ENCODE measurements at regions not wholly inside any gene's neighbourhood (a gene's known extent, or its start where the extent isn't known, plus 50 kb on each side); places are given as distances from the start of the nearest gene placed in this dataset.
"Not testable (repeated sequence)": the region's sequence is repeated elsewhere in the genome, so short reads cannot be mapped to it uniquely, and the experiment has no call there.

DNA sequence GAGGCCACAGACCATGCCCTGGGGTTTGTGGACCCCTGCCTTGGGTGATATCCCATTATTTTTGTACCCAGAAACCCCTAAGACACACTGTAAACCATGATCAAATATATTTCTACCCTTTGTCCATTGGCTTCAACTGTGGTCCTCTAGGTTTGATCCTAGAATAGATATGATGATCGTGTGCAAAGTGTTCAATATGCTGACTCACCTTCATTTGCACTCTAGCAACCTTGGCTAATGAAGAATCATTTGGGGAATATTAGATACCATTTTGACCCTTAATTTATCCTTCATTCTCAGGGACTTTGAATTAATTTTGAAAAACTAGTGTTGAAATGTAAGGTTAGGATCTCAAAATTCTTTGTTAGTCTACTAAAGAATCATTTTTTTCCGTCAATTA, 73.1 kb upstream of the RAP1B start:
- intact Hi-C loops (cut with DNase I) = no loop called here
- Histone ChIP-seq H3K36me3 (no peaks in the 10 kb centered on the region), H3K9me3 (peaks cover 0 to 4% (median 0%) of the 10 kb centered on the region in 4 donors), H3K4me3 (no peak overlapping the region), H3K27me3 (no peaks in the 10 kb centered on the region), H3K27ac (no peak overlapping the region), H3K4me1 (peaks cover 0 to 16% (median 6%) of the 10 kb centered on the region in 4 donors)
- no peak for TF ChIP-seq EP300 (IDR thresholded peaks at IDR 0.05)
- DNase-seq = no peak
- WGBS, 2 donors = 96 to 98% methylated on average over 2 of the region's 2 CpGs

DNA sequence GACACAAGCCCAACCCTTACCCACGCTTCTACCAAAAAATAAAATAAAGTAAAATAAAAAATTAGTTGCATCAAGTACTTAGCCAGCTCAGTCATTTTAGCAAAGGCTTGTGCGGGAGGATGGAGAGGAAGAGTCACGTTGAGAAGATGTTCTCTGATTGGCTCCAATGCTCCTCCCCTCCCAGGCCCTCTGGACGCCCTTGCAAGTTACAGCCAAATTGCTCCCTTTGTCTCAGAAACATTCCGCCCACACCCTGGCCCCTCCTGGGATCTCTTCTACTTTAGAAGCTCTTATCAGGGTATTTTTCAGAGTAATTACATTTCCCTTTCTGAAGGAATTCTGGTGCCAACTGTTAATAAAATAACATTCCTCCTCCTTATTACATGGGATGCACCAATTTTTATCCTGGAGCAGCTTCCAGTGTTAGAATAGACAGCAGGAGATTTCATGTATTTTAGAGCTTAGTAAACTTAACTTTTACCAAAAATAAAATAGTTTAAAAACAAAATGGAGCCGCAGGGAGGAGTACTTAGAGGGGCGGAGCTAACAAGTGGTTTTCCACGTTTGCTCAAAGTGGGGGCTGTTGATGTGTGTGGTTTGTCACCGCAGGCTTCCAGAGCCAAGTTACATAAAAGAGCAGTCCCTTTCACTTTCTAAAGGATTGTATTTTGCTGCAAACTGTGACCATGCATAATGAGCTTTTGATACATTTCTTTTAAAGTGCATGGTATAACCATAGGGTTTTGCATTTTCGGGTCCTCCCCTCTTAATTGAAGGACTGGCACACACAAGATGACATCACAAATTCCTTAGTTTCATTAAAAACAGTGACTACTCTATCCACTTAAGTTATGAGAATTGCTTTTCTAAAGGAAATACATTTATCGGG, 71.7 kb upstream of the RAP1B start:
- H3K27me3 ChIP-seq = no peaks in the 10 kb centered on the region
- TF ChIP-seq, protein P1, sequence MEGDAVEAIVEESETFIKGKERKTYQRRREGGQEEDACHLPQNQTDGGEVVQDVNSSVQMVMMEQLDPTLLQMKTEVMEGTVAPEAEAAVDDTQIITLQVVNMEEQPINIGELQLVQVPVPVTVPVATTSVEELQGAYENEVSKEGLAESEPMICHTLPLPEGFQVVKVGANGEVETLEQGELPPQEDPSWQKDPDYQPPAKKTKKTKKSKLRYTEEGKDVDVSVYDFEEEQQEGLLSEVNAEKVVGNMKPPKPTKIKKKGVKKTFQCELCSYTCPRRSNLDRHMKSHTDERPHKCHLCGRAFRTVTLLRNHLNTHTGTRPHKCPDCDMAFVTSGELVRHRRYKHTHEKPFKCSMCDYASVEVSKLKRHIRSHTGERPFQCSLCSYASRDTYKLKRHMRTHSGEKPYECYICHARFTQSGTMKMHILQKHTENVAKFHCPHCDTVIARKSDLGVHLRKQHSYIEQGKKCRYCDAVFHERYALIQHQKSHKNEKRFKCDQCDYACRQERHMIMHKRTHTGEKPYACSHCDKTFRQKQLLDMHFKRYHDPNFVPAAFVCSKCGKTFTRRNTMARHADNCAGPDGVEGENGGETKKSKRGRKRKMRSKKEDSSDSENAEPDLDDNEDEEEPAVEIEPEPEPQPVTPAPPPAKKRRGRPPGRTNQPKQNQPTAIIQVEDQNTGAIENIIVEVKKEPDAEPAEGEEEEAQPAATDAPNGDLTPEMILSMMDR (IDR thresholded peaks at IDR 0.05) = no peak
- TF ChIP-seq POLR2AphosphoS5 (IDR thresholded peaks at IDR 0.05) (no peak), EP300 (IDR thresholded peaks at IDR 0.05) (no peak), POLR2A (IDR thresholded peaks at IDR 0.05) (no peak)
- H3K9me3 ChIP-seq = no peaks in the 10 kb centered on the region
- H3K27ac ChIP-seq = peak overlapping the region; percentile 56 to 69 (median 62)
- 34 to 59% methylated on average over 11 of the region's 11 CpGs for WGBS, 2 donors
- peak; percentile 80 for DNase-seq
- peak overlapping the region in 3 of 4 donors; percentile 20 to 26 (median 20) for H3K4me3 ChIP-seq
- H3K4me1 ChIP-seq = peaks cover 0 to 16% (median 6%) of the 10 kb centered on the region in 4 donors
- H3K36me3 ChIP-seq = no peaks in the 10 kb centered on the region
- intact Hi-C loops (cut with DNase I) = no loop called here

DNA sequence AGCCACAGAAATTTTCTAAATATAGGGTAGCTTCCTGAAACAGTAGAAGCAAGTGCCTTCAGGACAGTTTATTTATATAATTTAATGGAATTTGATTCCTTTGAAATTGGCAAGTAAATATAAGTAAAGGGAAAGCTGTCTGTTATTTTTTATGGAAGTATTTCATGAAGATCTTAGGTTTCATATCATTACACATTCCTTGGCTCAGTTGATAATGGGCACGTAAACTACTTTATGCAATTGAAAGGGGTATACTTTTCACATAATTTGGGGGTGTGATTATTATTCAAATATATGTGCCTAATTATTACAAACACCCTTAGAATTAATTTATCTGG, 71.1 kb upstream of the RAP1B start:
- no peaks in the 10 kb centered on the region for H3K9me3 ChIP-seq
- no peaks in the 10 kb centered on the region for H3K36me3 ChIP-seq
- peaks cover 0 to 16% (median 6%) of the 10 kb centered on the region in 4 donors for H3K4me1 ChIP-seq
- TF ChIP-seq, protein P1 (IDR thresholded peaks at IDR 0.05) = no peak
- TF ChIP-seq POLR2AphosphoS5 (IDR thresholded peaks at IDR 0.05) (no peak), EP300 (IDR thresholded peaks at IDR 0.05) (no peak), POLR2A (IDR thresholded peaks at IDR 0.05) (no peak)
- peak overlapping the region in 3 of 4 donors; percentile 20 to 26 (median 20) for H3K4me3 ChIP-seq
- peak overlapping the region; percentile 56 to 69 (median 62) for H3K27ac ChIP-seq
- H3K27me3 ChIP-seq = no peaks in the 10 kb centered on the region
- WGBS, 2 donors = 77 to 91% methylated on average over 1 of the region's 1 CpG
- intact Hi-C loops (cut with DNase I) = no loop called here
- DNase-seq = no peak

DNA sequence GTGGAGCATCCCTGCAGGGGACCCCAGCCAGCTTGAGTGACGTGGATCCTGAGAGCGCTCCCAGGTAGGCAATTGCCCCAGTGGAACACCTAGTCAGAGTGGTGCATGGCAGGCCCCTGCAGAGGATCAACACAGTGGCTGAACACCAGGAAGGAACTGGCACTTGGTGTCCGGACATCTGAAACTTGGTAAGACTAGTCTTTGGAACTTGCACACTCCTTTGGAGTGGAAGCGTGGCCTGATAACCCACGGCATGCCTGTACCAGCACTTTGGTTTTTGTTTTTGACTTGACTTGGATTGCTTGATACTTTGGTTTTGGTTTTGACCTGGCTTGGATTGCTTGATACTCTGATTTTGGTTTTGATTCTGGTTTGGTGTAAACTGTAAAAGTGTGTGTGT, 69.9 kb upstream of the RAP1B start:
- H3K36me3 ChIP-seq; H3K9me3 ChIP-seq; DNase-seq; H3K4me3 ChIP-seq; H3K27me3 ChIP-seq; intact Hi-C loops (cut with DNase I); H3K27ac ChIP-seq: not testable (repeated sequence)
- WGBS, 2 donors = 95 to 97% methylated on average over 5 of the region's 5 CpGs
- H3K4me1 ChIP-seq = peaks cover 0 to 16% (median 6%) of the 10 kb centered on the region in 4 donors

GRCh38 chr12:68547318-68547717, 63.4 kb upstream of the RAP1B start:
- intact Hi-C loops (cut with DNase I); H3K4me3 ChIP-seq; DNase-seq; H3K27me3 ChIP-seq; H3K9me3 ChIP-seq; H3K4me1 ChIP-seq; H3K27ac ChIP-seq; H3K36me3 ChIP-seq: not testable (repeated sequence)
- WGBS, 2 donors = 87 to 92% methylated on average over 3 of the region's 3 CpGs

GRCh38 chr12:68552605-68553195, 58.0 kb upstream of the RAP1B start:
- H3K9me3 ChIP-seq; H3K27ac ChIP-seq; intact Hi-C loops (cut with DNase I); H3K27me3 ChIP-seq; DNase-seq; H3K4me1 ChIP-seq; H3K36me3 ChIP-seq; H3K4me3 ChIP-seq: not testable (repeated sequence)
- WGBS, 2 donors = 84 to 87% methylated on average over 2 of the region's 2 CpGs
